PC-9 (cell line): ENCODE measurements at regions not wholly inside any gene's neighbourhood (a gene's known extent, or its start where the extent isn't known, plus 50 kb on each side); places are given as distances from the start of the nearest gene placed in this dataset.

ENCODE experiments used
- BruUV-seq: library from RNA; stranded (reverse); fragments of 400-500 nt; replicated peaks from 2 replicates; lab custom pipeline; 2021; lab: Mats Ljungman, UMichigan
- CTCF ChIA-PET: fragments of 300-600 bp; sonication (Branson Sonifier 250); formaldehyde crosslinking; loops from one replicate; lab custom pipeline; 2022; ENCODE audit warnings: antibody characterized with exemption; lab: Charles Lee
- POLR2A ChIA-PET: fragments of 300-600 bp; sonication (Branson Sonifier 250); formaldehyde crosslinking; loops from one replicate; lab custom pipeline; 2022; ENCODE audit warnings: antibody characterized with exemption; ENCODE audit not compliant: unreplicated experiment; lab: Charles Lee
- DNase-seq, 2 experiments: peaks; one replicate each; pipeline versions ENCODE4 v3.0.0 to v3.0.0-alpha.2; 2015 to 2022; ENCODE audit warnings: mixed read lengths in 1 of 2
- H2AFZ ChIP-seq: fragments of 200-600 bp; sonication (generic); 2 replicates; pipeline ENCODE4 v1.8.1; 2017; ENCODE audit warnings: antibody characterized with exemption
- H3F3A ChIP-seq: fragments of 200-600 bp; sonication (generic); 2 replicates; pipeline ENCODE4 v1.8.1; 2017; ENCODE audit warnings: antibody characterized with exemption, mild to moderate bottlenecking, low read depth; ENCODE audit not compliant: insufficient read depth
- H3K27ac ChIP-seq: fragments of 200-600 bp; sonication (generic); 2 replicates; pipeline ENCODE4 v1.6.1; 2016; ENCODE audit warnings: mixed run types
- H3K27me3 ChIP-seq: fragments of 200-600 bp; sonication (generic); 2 replicates; pipeline ENCODE4 v1.6.1; 2016; ENCODE audit warnings: low read depth, mixed run types; ENCODE audit not compliant: insufficient read depth
- H3K36me3 ChIP-seq: fragments of 200-600 bp; sonication (generic); 2 replicates; pipeline ENCODE4 v1.6.1; 2016; ENCODE audit warnings: low read depth, mixed run types
- H3K4me1 ChIP-seq: fragments of 200-600 bp; sonication (generic); replicated peaks from 2 replicates; pipeline ENCODE4 v1.6.1; 2016; ENCODE audit warnings: mixed run types; ENCODE audit not compliant: insufficient read depth
- H3K4me2 ChIP-seq: fragments of 200-600 bp; sonication (generic); 2 replicates; pipeline ENCODE4 v1.6.1; 2017; ENCODE audit warnings: mixed run types
- H3K4me3 ChIP-seq: fragments of 200-600 bp; sonication (generic); 2 replicates; pipeline ENCODE4 v1.6.1; 2016; ENCODE audit warnings: mixed run types
- H3K79me2 ChIP-seq: fragments of 200-600 bp; sonication (generic); 2 replicates; pipeline ENCODE4 v1.6.1; 2017; ENCODE audit warnings: low read depth, mixed run types
- H3K9me2 ChIP-seq: fragments of 200-600 bp; sonication (generic); 2 replicates; pipeline ENCODE4 v1.8.1; 2017; ENCODE audit warnings: mild to moderate bottlenecking; ENCODE audit not compliant: insufficient read depth
- H3K9me3 ChIP-seq: fragments of 200-600 bp; sonication (generic); 2 replicates; pipeline ENCODE4 v1.8.1; 2016; ENCODE audit warnings: low read depth; ENCODE audit not compliant: insufficient read depth
- H4K20me1 ChIP-seq: fragments of 200-600 bp; sonication (generic); 2 replicates; pipeline ENCODE4 v1.8.1; 2017; ENCODE audit not compliant: insufficient read depth
- CTCF ChIP-seq: fragments of 200-600 bp; sonication (generic); conservative IDR thresholded peaks from 2 replicates; pipeline ENCODE4 v1.6.1; 2017; ENCODE audit warnings: mixed run types, antibody characterized with exemption, mild to moderate bottlenecking, moderate library complexity
- EZH2 ChIP-seq: fragments of 200-600 bp; sonication (generic); IDR thresholded peaks from 2 replicates; pipeline ENCODE4 v1.8.0; 2017; ENCODE audit warnings: antibody characterized with exemption, low read depth
- intact Hi-C: fragments of 100-400 bp; cut with micrococcal nuclease; formaldehyde crosslinking; loops from one replicate; pipeline ENCODE4 v1.10.0; 2022; ENCODE audit not compliant: unreplicated experiment

GRCh38 chr10:3363311-3364045 is 190.9 kb upstream of the PITRM1 start:
- Histone ChIP-seq H3K79me2 (no peaks in the 10 kb centered on the region), H3K36me3 (no peaks in the 10 kb centered on the region), H3K27me3 (no peaks in the 10 kb centered on the region), H3K27ac (no peak overlapping the region), H3K9me2 (no peaks in the 10 kb centered on the region), H2AFZ (no peak overlapping the region), H4K20me1 (no peaks in the 10 kb centered on the region), H3K9me3 (peaks cover 3% of the 10 kb centered on the region; the same call in 1 of the 2 replicates), H3K4me1 (peaks cover 18% of the 10 kb centered on the region), H3K4me2 (no peak overlapping the region), H3K4me3 (no peak overlapping the region), H3F3A (peaks cover 4% of the 10 kb centered on the region; the same call in 1 of the 2 replicates)
- intact Hi-C loops, result no loop called here
- TF ChIP-seq CTCF (no peak), EZH2 (no peak)
- POLR2A ChIA-PET, result no interaction called here
- BruUV-seq, result no TSS peak
- no peak for DNase-seq
- CTCF ChIA-PET, result no interaction called here

GRCh38 chr10:3362394-3362793 is 189.8 kb upstream of the PITRM1 start:
- Histone ChIP-seq H3K9me2 (no peaks in the 10 kb centered on the region), H3K4me2 (no peak overlapping the region), H2AFZ (no peak overlapping the region), H3K4me3 (no peak overlapping the region), H3K27me3 (no peaks in the 10 kb centered on the region), H3K4me1 (peaks cover 18% of the 10 kb centered on the region), H3K79me2 (no peaks in the 10 kb centered on the region), H4K20me1 (no peaks in the 10 kb centered on the region), H3K27ac (no peak overlapping the region), H3K9me3 (peaks cover 3% of the 10 kb centered on the region; the same call in 1 of the 2 replicates), H3K36me3 (no peaks in the 10 kb centered on the region), H3F3A (peaks cover 4% of the 10 kb centered on the region; the same call in 1 of the 2 replicates)
- POLR2A ChIA-PET, result no interaction called here
- CTCF ChIA-PET, result no interaction called here
- DNase-seq, result no peak
- BruUV-seq, result no TSS peak
- TF ChIP-seq EZH2 (no peak), CTCF (no peak)
- intact Hi-C loops, result no loop called here

GRCh38 chr10:3361640-3362039 is 189.1 kb upstream of the PITRM1 start:
- no peak for TF ChIP-seq CTCF
- no peak for TF ChIP-seq EZH2
- CTCF ChIA-PET, result no interaction called here
- no peak for DNase-seq

More at GRCh38 chr10:3361640-3362039, 189.1 kb upstream of the PITRM1 start:
- no peak overlapping the region for H3K4me2 ChIP-seq
- H3K79me2 ChIP-seq, result no peaks in the 10 kb centered on the region
- POLR2A ChIA-PET, result no interaction called here
- intact Hi-C loops, result no loop called here
- H3K9me3 ChIP-seq, result peaks cover 3% of the 10 kb centered on the region; the same call in 1 of the 2 replicates
- H3K4me1 ChIP-seq, result peaks cover 18% of the 10 kb centered on the region
- no peak overlapping the region for H3K27ac ChIP-seq
- BruUV-seq, result no TSS peak
- H3K27me3 ChIP-seq, result no peaks in the 10 kb centered on the region
- H3K36me3 ChIP-seq, result no peaks in the 10 kb centered on the region
- H4K20me1 ChIP-seq, result no peaks in the 10 kb centered on the region
- H2AFZ ChIP-seq, result no peak overlapping the region
- H3F3A ChIP-seq, result peaks cover 4% of the 10 kb centered on the region; the same call in 1 of the 2 replicates
- H3K4me3 ChIP-seq, result no peak overlapping the region
- H3K9me2 ChIP-seq, result no peaks in the 10 kb centered on the region
